ENCODE measurements at regions not wholly inside any gene's neighbourhood (a gene's known extent, or its start where the extent isn't known, plus 50 kb on each side); places are given as distances from the start of the nearest gene placed in this dataset.
"Not testable (repeated sequence)": the region's sequence is repeated elsewhere in the genome, so short reads cannot be mapped to it uniquely, and the experiment has no call there.

GRCh38 chr10:118420049-118420448 lies 77.9 kb upstream of the FAM204A start:
- not testable (repeated sequence) for DNase-seq (ENCODE audit: low read depth in 2 of 2)

GRCh38 chr10:118412932-118413331 lies 70.8 kb upstream of the FAM204A start:
- no peak for DNase-seq (ENCODE audit: low read depth in 2 of 2)

DNA sequence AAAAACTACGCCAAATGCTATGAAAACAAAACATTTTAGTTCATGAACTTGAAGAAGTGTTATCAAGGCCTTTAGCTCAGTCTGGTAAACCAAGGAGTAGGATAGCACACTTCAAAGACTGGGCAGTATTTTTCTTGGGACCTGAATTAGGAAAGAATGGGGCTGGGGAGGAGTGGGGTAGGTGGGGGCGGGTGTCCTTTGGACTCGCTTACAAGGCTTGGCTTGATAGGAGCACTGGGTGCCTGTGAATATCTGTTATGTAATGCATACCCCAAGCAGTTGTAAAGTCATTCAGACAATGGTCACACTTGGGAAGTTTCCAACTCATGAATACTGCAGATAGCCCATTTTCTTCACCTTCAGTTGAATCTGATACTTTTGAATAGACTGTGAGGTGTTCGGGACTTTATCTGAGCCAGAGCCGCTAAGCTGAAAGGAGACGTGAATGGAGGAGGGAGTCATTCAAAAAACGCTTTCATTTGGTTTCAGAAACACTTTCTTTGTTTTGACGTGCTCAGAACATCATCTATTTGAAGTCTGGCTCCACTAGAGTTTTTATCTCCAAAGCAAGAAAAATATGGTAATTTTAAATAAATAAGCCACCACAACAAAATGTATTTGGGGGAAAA lies 70.1 kb upstream of the FAM204A start:
- no peak for DNase-seq (ENCODE audit: low read depth in 2 of 2)

DNA sequence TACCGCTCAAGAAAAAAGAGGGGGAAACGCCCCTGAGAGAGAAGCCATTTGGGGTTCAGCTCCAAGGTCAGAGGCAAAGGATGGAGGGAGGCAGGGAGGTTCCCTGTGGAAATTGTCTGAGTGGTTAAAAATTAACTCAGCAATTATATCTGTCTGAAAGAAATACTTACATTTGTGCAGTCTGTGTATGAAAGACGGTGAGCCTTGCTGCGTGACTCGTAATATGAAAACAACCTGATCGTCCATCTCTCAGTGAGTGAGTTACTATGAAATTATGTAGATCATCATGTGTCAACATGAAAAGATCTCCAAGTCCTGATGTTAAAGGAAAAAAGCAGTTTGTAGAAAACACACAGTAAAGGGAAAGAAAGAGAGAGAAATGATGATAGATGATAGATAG lies 67.2 kb upstream of the FAM204A start:
- no peak for DNase-seq (ENCODE audit: low read depth in 2 of 2)

GRCh38 chr10:118408181-118408580 lies 66.1 kb upstream of the FAM204A start:
- DNase-seq (ENCODE audit: low read depth in 2 of 2): no peak

GRCh38 chr10:118407777-118408176 lies 65.7 kb upstream of the FAM204A start:
- DNase-seq (ENCODE audit: low read depth in 2 of 2): no peak

DNA sequence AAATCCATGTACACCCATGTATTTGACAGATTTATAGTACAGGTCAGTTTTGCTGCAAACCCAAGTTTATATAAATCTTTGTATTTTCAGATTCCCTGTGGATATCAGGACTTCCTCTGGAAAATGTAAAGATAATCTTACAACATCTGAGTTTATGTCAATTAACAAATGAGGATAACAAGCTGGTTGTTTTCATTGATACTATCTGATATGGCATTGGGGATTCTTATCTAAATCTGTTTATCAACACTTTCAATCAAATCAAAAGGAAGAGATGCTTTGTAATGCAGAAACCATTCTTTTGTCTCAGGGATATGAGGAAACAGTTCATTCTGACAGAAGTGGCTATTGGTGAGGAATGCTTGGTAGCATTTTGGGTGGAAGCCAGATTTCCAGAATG lies 64.9 kb upstream of the FAM204A start:
- DNase-seq (ENCODE audit: low read depth in 2 of 2): no peak

GRCh38 chr10:118405928-118406327 lies 63.8 kb upstream of the FAM204A start:
- no peak for DNase-seq (ENCODE audit: low read depth in 2 of 2)

DNA sequence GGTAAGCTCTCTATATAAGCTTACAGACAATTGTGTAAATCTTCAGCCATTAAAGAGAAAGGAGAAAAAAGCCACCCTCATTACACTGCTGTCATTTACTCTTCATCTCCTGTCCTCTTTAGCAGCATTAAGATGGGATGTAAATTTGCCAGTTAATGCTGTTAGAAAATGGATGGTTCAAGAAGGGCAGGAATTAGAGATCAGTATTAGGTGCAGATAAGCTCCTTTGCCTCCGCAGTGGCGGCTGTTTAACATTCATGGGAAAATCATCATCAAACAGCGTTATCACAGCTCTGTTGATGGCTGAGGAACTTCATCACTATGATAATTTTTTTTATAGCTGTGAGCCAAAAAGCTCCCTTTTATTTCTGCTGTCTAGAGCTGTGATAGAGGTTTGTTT lies 61.8 kb upstream of the FAM204A start:
- DNase-seq (ENCODE audit: low read depth in 2 of 2): no peak

GRCh38 chr10:118401708-118402193 lies 59.6 kb upstream of the FAM204A start:
- no peak for DNase-seq (ENCODE audit: low read depth in 2 of 2)

DNA sequence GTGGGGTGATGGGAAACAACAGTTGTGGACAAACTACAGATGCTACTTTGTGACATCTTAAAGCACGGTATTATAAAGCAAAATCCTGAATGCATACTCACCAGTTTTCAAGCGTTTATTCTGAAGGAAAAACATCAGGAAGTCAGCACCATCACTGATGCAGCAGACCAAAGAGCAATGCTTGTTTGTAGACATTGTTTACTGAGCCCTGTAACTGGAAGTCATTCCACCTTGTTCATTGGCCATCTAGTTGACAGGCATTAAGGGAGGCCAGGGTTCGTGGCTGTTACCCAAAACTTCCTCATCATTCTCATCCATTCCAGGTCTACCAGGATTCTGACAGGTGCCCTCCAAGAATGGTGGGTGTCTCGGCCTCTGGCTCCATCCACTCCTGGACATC lies 55.3 kb upstream of the FAM204A start:
- DNase-seq (ENCODE audit: low read depth in 2 of 2): no peak

GRCh38 chr10:118395947-118396346 lies 53.8 kb upstream of the FAM204A start:
- DNase-seq (ENCODE audit: low read depth in 2 of 2): no peak

DNA sequence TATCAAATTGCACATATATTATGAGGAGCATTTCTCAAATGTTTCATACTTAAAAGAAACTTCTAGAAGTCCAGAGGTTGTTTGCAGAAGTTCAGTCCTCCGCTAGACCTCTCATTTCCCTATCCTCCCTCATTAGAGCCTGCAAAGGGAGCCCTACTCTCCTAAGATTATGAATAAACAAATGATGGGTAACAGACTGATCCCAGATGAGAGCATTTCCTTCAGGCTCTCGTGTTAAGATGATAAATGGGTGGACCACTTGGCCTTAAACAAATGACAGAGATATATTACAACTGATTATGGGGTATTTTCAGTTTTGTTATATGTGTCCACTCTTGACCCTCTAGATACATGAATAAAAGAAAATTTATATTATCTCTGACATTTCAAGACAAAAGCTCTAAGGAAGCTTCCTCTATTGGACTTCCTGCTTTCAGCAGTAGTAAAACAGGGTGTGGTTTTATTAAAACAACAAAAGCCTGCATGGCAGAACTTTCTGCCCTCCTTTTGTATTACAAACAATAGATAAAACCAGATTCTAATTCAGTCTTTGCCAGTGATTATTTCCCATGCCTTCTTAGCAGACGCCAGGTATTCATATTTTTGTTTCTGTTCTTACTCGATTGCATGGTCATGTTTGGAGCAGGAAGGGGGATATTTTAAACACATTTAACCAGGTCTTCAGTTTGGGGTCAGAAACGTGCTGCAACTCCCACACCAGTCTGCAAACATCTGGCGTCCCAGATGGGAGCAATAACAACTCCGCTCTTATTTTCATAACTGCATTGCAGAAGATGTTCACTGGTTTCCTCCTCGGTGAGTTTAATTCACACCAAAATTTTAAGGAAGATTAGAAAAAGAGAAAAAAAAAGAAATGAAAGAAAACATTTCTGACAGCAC lies 52.4 kb upstream of the FAM204A start:
- no peak for DNase-seq (ENCODE audit: low read depth in 2 of 2)

- no peak for DNase-seq (ENCODE audit: low read depth in 2 of 2)
Measured at GRCh38 chr10:118392761-118393160, 50.6 kb upstream of the FAM204A start.

Measured in stimulated activated CD4-positive, alpha-beta T cell treated with anti-CD3 and anti-CD28 coated beads, Interleukin-1b, Interleukin-23, amount 100 ng/mL, for 1 hour (primary cell).